SK-N-MC (cell line): ENCODE measurements at regions not wholly inside any gene's neighbourhood (a gene's known extent, or its start where the extent isn't known, plus 50 kb on each side); places are given as distances from the start of the nearest gene placed in this dataset.

Experiments used
- EZH2 ChIP-seq: fragments of 200-600 bp; sonication (generic); IDR thresholded peaks from one replicate; pipeline ENCODE4 v1.6.1; 2017; ENCODE audit warnings: antibody characterized with exemption
- POLR2AphosphoS5 ChIP-seq: IDR thresholded peaks from 2 replicates; pipeline ENCODE4 v1.6.1; 2012; ENCODE audit warnings: mild to moderate bottlenecking, low read depth, low read length, borderline replicate concordance

DNA sequence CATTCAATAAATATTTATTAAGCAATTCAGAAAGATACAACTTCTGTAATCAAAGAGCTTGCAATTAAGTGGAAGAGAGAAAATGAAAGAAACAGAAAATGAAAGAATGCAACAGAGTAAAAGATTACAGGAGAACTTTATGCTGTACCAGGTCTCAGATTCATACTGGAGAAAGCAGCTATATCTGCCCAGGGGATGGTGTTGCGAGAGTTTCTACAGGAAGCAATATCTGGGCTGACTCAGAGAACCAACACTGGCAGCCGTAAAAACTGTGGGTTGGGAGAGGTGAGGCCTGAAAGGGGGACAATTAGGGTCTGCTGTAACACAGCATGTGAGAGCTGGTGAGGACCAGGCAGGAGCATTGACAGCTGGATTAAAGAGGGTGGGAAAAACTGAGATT lies 256.7 kb upstream of the TCF21 start:
- TF ChIP-seq POLR2AphosphoS5 (no peak), EZH2 (no peak)
